ENCODE measurements at regions not wholly inside any gene's neighbourhood (a gene's known extent, or its start where the extent isn't known, plus 50 kb on each side); places are given as distances from the start of the nearest gene placed in this dataset.

DNA sequence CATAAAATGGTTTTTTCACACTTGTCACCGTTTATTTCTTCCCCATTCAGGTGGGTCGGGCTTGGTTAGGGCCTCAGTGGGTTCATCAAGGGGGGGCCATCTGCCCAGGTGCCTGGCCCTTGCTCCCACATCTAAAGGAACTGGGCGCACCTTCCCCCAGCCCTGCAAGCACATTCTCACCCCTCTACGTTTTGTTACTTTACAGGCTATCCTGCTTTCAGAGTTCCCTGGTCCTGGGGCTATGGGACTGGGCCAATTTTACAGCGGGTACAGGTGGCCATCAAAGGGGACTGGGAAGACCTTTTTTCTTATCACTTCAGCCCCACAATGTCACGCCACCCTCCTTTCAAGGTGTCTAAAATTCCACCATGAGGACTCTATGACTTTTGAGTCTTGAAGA, 71.8 kb upstream of the HAAO start:
- TF ChIP-seq, protein P1, sequence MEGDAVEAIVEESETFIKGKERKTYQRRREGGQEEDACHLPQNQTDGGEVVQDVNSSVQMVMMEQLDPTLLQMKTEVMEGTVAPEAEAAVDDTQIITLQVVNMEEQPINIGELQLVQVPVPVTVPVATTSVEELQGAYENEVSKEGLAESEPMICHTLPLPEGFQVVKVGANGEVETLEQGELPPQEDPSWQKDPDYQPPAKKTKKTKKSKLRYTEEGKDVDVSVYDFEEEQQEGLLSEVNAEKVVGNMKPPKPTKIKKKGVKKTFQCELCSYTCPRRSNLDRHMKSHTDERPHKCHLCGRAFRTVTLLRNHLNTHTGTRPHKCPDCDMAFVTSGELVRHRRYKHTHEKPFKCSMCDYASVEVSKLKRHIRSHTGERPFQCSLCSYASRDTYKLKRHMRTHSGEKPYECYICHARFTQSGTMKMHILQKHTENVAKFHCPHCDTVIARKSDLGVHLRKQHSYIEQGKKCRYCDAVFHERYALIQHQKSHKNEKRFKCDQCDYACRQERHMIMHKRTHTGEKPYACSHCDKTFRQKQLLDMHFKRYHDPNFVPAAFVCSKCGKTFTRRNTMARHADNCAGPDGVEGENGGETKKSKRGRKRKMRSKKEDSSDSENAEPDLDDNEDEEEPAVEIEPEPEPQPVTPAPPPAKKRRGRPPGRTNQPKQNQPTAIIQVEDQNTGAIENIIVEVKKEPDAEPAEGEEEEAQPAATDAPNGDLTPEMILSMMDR (conservative IDR thresholded peaks at IDR 0.05; ENCODE audit: low read depth, low read length), result no peak
- TF ChIP-seq EZH2 (IDR thresholded peaks at IDR 0.05; ENCODE audit: borderline replicate concordance, low read depth, low read length, poor library complexity, severe bottlenecking), result no peak
